K562 (cell line): ENCODE measurements at regions not wholly inside any gene's neighbourhood (a gene's known extent, or its start where the extent isn't known, plus 50 kb on each side); places are given as distances from the start of the nearest gene placed in this dataset.

ENCODE experiments used
- ATAC-seq: fragments of 200-7000 bp; cut with Tn5 transposase; 3 replicates; pipeline ENCODE4 v1.9.1; 2020; ENCODE audit warnings: moderate library complexity
- BruUV-seq: library from RNA; stranded (reverse); fragments of 400-500 nt; replicated peaks from 2 replicates; lab custom pipeline; 2021; lab: Mats Ljungman, UMichigan
- CTCF ChIA-PET: fragments of 300-600 bp; formaldehyde crosslinking; extraction: SDS; loops from one replicate; lab custom pipeline; 2021; ENCODE audit warnings: low intra/inter-chr PET ratio; lab: Yijun Ruan, JAX
- POLR2A ChIA-PET: fragments of 300-600, 350-650 bp; sonication (Branson Sonifier 250); formaldehyde crosslinking; extraction: SDS; loops from one replicate; lab custom pipeline; 2021; ENCODE audit warnings: antibody characterized with exemption, inconsistent platforms; lab: Yijun Ruan, JAX
- DNase-seq, 4 experiments: peaks; one replicate each; pipeline versions ENCODE4 v3.0.0 to v3.0.0-alpha.2; 2011 to 2018; ENCODE audit warnings: low spot score in 3 of 4, mixed read lengths in 3 of 4; ENCODE audit errors: extremely low read depth in 1 of 4
- FAIRE-seq: peaks from 2 replicates; lab custom pipeline; 2011; peaks lifted over from hg19 to GRCh38; lab: Jason Lieb, UNC
- H2AFZ ChIP-seq: 2 replicates; pipeline ENCODE4 v1.6.0; 2011; ENCODE audit warnings: low read depth, low read length, control low read depth, inconsistent platforms
- H3K27ac ChIP-seq: fragments of 200-600 bp; 3 replicates; pipeline ENCODE4 v1.8.0; 2011; ENCODE audit warnings: low read depth, mild to moderate bottlenecking, control low read depth, inconsistent platforms, low read length, moderate library complexity, mixed read lengths; ENCODE audit errors: extremely low read depth
- H3K27me3 ChIP-seq, 2 experiments: fragments of 300-600 bp in 1 of 2; 2 replicates in 1 of 2; 3 replicates in 1 of 2; pipeline versions ENCODE4 v1.6.0 to v1.8.0; 2011; ENCODE audit warnings: inconsistent platforms in 2 of 2, low read length in 2 of 2, mild to moderate bottlenecking in 1 of 2, mixed read lengths in 1 of 2, moderate library complexity in 1 of 2; ENCODE audit not compliant: control insufficient read depth in 2 of 2, insufficient read depth in 2 of 2
- H3K36me3 ChIP-seq: fragments of 300-600 bp; 3 replicates; pipeline ENCODE4 v1.8.0; 2011; ENCODE audit warnings: mild to moderate bottlenecking, low read length, inconsistent platforms; ENCODE audit not compliant: control insufficient read depth, insufficient read depth
- H3K4me1 ChIP-seq, 2 experiments: fragments of 200-600 bp in 1 of 2; replicated peaks in 1 of 2; 2 replicates in 1 of 2; 3 replicates in 1 of 2; pipeline versions ENCODE4 v1.5.1 to v1.8.0; 2011; ENCODE audit warnings: inconsistent platforms in 2 of 2, low read length in 2 of 2, mild to moderate bottlenecking in 1 of 2, mixed read lengths in 1 of 2, moderate library complexity in 1 of 2; ENCODE audit not compliant: control insufficient read depth in 2 of 2, insufficient read depth in 2 of 2
- H3K4me2 ChIP-seq: 2 replicates; pipeline ENCODE4 v1.6.1; 2011; ENCODE audit warnings: low read length, control low read depth, inconsistent platforms, mixed read lengths; ENCODE audit not compliant: insufficient read depth
- H3K4me3 ChIP-seq: fragments of 200-600 bp; sonication (generic), shearing (Covaris generic); 2 replicates; pipeline ENCODE4 v1.5.1; 2016; ENCODE audit warnings: control low read depth, inconsistent platforms
- H3K79me2 ChIP-seq: fragments of 200-600 bp; 3 replicates; pipeline ENCODE4 v1.8.0; 2011; ENCODE audit warnings: low read length, inconsistent platforms; ENCODE audit not compliant: control insufficient read depth, insufficient read depth
- H3K9ac ChIP-seq, 2 experiments: 2 replicates each; pipeline versions ENCODE4 v1.6.0 to v1.6.1; 2011; ENCODE audit warnings: low read depth in 2 of 2, low read length in 2 of 2, control low read depth in 1 of 2, inconsistent platforms in 1 of 2, mild to moderate bottlenecking in 1 of 2, mixed read lengths in 1 of 2; ENCODE audit not compliant: insufficient read depth in 1 of 2
- H3K9me1 ChIP-seq: one replicate; pipeline ENCODE4 v1.6.0; 2011; ENCODE audit warnings: inconsistent platforms, mild to moderate bottlenecking, low read length, moderate library complexity; ENCODE audit not compliant: control insufficient read depth, insufficient read depth
- H3K9me3 ChIP-seq: replicated peaks from 2 replicates; pipeline ENCODE4 v1.5.1; 2011; ENCODE audit warnings: low read depth, low read length, inconsistent platforms; ENCODE audit not compliant: control insufficient read depth, insufficient read depth
- H4K20me1 ChIP-seq: replicated peaks from 2 replicates; pipeline ENCODE4 v1.6.1; 2011; ENCODE audit warnings: low read length, inconsistent platforms, mixed read lengths; ENCODE audit not compliant: control insufficient read depth, insufficient read depth
- BRCA1 ChIP-seq, 2 experiments: fragments of 450-650 bp in 1 of 2; sonication (generic) in 1 of 2; formaldehyde crosslinking in 1 of 2; IDR thresholded peaks; 2 replicates each; pipeline versions ENCODE4 v1.5.0 to v1.6.1; 2017 to 2020; ENCODE audit warnings: mild to moderate bottlenecking in 1 of 2, missing genetic modification reagents in 1 of 2
- KLF6 ChIP-seq: fragments of 250-450 bp; sonication (Bioruptor Pico); IDR thresholded peaks from 2 replicates; pipeline ENCODE4 v1.4.0; 2020; ENCODE audit warnings: mild to moderate bottlenecking, moderate library complexity, borderline replicate concordance
- MYC ChIP-seq, 2 experiments: fragments of 250-450 bp in 1 of 2; sonication (Bioruptor Pico) in 1 of 2; IDR thresholded peaks; 2 replicates each; pipeline versions ENCODE4 v1.5.1 to v1.6.1; 2012 to 2021; ENCODE audit warnings: low read depth in 2 of 2, borderline replicate concordance in 1 of 2, improper control_type of control experiment in 1 of 2, low read length in 1 of 2, mild to moderate bottlenecking in 1 of 2, moderate library complexity in 1 of 2
- YY1 ChIP-seq, 3 experiments: IDR thresholded peaks; 2 replicates each; pipeline ENCODE4 v1.6.1; 2011; ENCODE audit warnings: low read length in 2 of 3, mild to moderate bottlenecking in 2 of 3, moderate library complexity in 2 of 3, borderline replicate concordance in 1 of 3, control low read depth in 1 of 3, low read depth in 1 of 3; ENCODE audit not compliant: insufficient read depth in 3 of 3, insufficient replicate concordance in 2 of 3, control insufficient read depth in 1 of 3, insufficient read length in 1 of 3; ENCODE audit errors: extremely low read depth in 1 of 3
- WGBS: fragments of 100-300 bp; shearing (Covaris generic); methylation state at CpG from one replicate; pipeline ENCODE4 v1.1.6; 2016; ENCODE audit warnings: low coverage, mixed read lengths; ENCODE audit not compliant: insufficient coverage; ENCODE audit errors: missing lambda C conversion rate; 5-methylcytosine and 5-hydroxymethylcytosine counted together
- in situ Hi-C: fragments of 300-500 bp; cut with MboI; formaldehyde crosslinking; loops from 4 replicates; pipeline ENCODE4 v1.15.0; 2018; ENCODE audit warnings: inconsistent platforms, mixed read lengths
- intact Hi-C: fragments of 100-400 bp; cut with micrococcal nuclease; formaldehyde crosslinking; loops from 2 replicates; pipeline ENCODE4 v1.14.2; 2022
- TF ChIP-seq, protein P1 (sequence below): fragments of 250-450 bp; sonication (Bioruptor Pico); IDR thresholded peaks from 2 replicates; pipeline ENCODE4 v1.8.0; 2021; ENCODE audit warnings: moderate library complexity, mild to moderate bottlenecking, inconsistent platforms
- TF ChIP-seq, protein P2 (sequence below): fragments of 200-600 bp; sonication (generic); IDR thresholded peaks from one replicate; pipeline ENCODE4 v1.6.1; 2012; ENCODE audit warnings: mild to moderate bottlenecking, low read depth, low read length, inconsistent platforms
- TF ChIP-seq, protein P3 (sequence below), 2 experiments: fragments of 450-650 bp; conservative IDR thresholded peaks; 2 replicates each; pipeline ENCODE4 v1.6.1; 2017; ENCODE audit warnings: mild to moderate bottlenecking in 2 of 2, moderate library complexity in 2 of 2

DNA sequence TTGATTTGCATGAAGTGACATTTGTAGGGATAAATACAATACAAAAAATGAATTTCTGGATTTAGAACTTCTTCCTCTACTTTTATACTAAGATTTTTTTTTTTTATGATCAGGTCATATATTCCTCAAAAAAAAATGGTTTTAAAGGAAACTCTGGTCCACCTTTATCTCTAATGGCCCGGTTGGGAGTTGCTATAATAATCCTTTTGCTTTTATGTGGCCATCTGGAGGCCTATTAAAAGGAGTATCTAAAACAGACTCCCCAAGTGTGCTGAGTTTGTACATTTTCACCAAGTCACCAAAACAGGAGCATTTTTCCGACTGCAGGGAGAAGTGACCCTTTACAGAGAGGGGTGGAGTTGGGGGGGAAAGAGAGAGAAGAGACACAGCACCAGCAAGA is 329.2 kb upstream of the FIGN start:
- WGBS: 0% methylated on average over 2 of the region's 2 CpGs
- Histone ChIP-seq H3K4me3 (no peak overlapping the region), H3K36me3 (no peaks in the 10 kb centered on the region), H3K9me3 (no peaks in the 10 kb centered on the region; the same call in 1 of the 2 replicates), H3K9me1 (no peaks in the 10 kb centered on the region), H3K79me2 (no peaks in the 10 kb centered on the region), H3K9ac (no peak overlapping the region), H3K27me3 (no peaks in the 10 kb centered on the region; a peak in 1 of 5 replicates), H3K4me1 (no peaks in the 10 kb centered on the region), H3K27ac (no peak overlapping the region), H4K20me1 (no peaks in the 10 kb centered on the region), H3K4me2 (no peak overlapping the region), H2AFZ (no peak overlapping the region)
- DNase-seq (no peak), ATAC-seq (no peak), FAIRE-seq (no peak)
- intact Hi-C loops (no loop called here), in situ Hi-C loops (no loop called here)
- ChIA-PET CTCF (no interaction called here), POLR2A (no interaction called here)
- BruUV-seq: no TSS peak
- TF ChIP-seq KLF6 (CRISPR knock-in tag) (no peak), BRCA1 (IDR thresholded peaks at IDR 0.05) (no peak), BRCA1 (CRISPR knock-in tag; IDR thresholded peaks at IDR 0.05) (no peak), MYC (IDR thresholded peaks at IDR 0.05; ENCODE audit: low read depth, low read length) (no peak), MYC (CRISPR knock-in tag; IDR thresholded peaks at IDR 0.05; ENCODE audit: borderline replicate concordance, low read depth) (no peak), YY1 (IDR thresholded peaks at IDR 0.05; ENCODE audit: borderline replicate concordance in 1 of 3, control insufficient read depth in 1 of 3, extremely low read depth in 1 of 3, insufficient read depth in 3 of 3, insufficient read length in 1 of 3, insufficient replicate concordance in 2 of 3, low read depth in 1 of 3, low read length in 2 of 3) (no peak)
- TF ChIP-seq, protein P1, sequence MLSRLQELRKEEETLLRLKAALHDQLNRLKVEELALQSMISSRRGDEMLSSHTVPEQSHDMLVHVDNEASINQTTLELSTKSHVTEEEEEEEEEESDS (CRISPR knock-in tag): no peak
- TF ChIP-seq, protein P2, sequence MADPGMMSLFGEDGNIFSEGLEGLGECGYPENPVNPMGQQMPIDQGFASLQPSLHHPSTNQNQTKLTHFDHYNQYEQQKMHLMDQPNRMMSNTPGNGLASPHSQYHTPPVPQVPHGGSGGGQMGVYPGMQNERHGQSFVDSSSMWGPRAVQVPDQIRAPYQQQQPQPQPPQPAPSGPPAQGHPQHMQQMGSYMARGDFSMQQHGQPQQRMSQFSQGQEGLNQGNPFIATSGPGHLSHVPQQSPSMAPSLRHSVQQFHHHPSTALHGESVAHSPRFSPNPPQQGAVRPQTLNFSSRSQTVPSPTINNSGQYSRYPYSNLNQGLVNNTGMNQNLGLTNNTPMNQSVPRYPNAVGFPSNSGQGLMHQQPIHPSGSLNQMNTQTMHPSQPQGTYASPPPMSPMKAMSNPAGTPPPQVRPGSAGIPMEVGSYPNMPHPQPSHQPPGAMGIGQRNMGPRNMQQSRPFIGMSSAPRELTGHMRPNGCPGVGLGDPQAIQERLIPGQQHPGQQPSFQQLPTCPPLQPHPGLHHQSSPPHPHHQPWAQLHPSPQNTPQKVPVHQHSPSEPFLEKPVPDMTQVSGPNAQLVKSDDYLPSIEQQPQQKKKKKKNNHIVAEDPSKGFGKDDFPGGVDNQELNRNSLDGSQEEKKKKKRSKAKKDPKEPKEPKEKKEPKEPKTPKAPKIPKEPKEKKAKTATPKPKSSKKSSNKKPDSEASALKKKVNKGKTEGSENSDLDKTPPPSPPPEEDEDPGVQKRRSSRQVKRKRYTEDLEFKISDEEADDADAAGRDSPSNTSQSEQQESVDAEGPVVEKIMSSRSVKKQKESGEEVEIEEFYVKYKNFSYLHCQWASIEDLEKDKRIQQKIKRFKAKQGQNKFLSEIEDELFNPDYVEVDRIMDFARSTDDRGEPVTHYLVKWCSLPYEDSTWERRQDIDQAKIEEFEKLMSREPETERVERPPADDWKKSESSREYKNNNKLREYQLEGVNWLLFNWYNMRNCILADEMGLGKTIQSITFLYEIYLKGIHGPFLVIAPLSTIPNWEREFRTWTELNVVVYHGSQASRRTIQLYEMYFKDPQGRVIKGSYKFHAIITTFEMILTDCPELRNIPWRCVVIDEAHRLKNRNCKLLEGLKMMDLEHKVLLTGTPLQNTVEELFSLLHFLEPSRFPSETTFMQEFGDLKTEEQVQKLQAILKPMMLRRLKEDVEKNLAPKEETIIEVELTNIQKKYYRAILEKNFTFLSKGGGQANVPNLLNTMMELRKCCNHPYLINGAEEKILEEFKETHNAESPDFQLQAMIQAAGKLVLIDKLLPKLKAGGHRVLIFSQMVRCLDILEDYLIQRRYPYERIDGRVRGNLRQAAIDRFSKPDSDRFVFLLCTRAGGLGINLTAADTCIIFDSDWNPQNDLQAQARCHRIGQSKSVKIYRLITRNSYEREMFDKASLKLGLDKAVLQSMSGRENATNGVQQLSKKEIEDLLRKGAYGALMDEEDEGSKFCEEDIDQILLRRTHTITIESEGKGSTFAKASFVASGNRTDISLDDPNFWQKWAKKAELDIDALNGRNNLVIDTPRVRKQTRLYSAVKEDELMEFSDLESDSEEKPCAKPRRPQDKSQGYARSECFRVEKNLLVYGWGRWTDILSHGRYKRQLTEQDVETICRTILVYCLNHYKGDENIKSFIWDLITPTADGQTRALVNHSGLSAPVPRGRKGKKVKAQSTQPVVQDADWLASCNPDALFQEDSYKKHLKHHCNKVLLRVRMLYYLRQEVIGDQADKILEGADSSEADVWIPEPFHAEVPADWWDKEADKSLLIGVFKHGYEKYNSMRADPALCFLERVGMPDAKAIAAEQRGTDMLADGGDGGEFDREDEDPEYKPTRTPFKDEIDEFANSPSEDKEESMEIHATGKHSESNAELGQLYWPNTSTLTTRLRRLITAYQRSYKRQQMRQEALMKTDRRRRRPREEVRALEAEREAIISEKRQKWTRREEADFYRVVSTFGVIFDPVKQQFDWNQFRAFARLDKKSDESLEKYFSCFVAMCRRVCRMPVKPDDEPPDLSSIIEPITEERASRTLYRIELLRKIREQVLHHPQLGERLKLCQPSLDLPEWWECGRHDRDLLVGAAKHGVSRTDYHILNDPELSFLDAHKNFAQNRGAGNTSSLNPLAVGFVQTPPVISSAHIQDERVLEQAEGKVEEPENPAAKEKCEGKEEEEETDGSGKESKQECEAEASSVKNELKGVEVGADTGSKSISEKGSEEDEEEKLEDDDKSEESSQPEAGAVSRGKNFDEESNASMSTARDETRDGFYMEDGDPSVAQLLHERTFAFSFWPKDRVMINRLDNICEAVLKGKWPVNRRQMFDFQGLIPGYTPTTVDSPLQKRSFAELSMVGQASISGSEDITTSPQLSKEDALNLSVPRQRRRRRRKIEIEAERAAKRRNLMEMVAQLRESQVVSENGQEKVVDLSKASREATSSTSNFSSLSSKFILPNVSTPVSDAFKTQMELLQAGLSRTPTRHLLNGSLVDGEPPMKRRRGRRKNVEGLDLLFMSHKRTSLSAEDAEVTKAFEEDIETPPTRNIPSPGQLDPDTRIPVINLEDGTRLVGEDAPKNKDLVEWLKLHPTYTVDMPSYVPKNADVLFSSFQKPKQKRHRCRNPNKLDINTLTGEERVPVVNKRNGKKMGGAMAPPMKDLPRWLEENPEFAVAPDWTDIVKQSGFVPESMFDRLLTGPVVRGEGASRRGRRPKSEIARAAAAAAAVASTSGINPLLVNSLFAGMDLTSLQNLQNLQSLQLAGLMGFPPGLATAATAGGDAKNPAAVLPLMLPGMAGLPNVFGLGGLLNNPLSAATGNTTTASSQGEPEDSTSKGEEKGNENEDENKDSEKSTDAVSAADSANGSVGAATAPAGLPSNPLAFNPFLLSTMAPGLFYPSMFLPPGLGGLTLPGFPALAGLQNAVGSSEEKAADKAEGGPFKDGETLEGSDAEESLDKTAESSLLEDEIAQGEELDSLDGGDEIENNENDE: no peak
- TF ChIP-seq, protein P3, sequence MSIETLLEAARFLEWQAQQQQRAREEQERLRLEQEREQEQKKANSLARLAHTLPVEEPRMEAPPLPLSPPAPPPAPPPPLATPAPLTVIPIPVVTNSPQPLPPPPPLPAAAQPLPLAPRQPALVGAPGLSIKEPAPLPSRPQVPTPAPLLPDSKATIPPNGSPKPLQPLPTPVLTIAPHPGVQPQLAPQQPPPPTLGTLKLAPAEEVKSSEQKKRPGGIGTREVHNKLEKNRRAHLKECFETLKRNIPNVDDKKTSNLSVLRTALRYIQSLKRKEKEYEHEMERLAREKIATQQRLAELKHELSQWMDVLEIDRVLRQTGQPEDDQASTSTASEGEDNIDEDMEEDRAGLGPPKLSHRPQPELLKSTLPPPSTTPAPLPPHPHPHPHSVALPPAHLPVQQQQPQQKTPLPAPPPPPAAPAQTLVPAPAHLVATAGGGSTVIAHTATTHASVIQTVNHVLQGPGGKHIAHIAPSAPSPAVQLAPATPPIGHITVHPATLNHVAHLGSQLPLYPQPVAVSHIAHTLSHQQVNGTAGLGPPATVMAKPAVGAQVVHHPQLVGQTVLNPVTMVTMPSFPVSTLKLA (conservative IDR thresholded peaks at IDR 0.05): no peak
